M059J (cell line): ENCODE measurements at regions not wholly inside any gene's neighbourhood (a gene's known extent, or its start where the extent isn't known, plus 50 kb on each side); places are given as distances from the start of the nearest gene placed in this dataset.
"Not testable (repeated sequence)": the region's sequence is repeated elsewhere in the genome, so short reads cannot be mapped to it uniquely, and the experiment has no call there.

Source experiments
- DNase-seq: peaks from one replicate; pipeline ENCODE4 v3.0.0-alpha.2; 2012; ENCODE audit warnings: low read depth

DNA sequence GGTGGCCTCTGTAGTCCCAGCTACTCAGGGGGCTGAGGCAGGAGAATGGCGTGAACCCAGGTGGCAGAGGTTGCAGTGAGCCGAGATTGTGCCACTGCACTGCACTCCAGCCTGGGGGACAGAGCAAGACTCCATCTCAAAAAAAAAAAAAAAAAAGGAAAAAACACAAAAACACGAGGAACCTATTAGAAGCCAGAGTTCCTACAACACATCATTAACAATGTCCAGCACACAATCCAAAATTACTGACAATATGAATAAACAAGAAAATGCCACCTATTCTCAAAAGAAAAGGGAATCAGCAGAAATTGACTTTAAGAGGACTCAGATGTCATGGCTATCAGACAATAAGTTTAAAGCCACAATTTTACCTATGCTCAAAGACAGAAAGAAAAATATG, 57.3 kb upstream of the HS3ST3A1 start:
- DNase-seq: not testable (repeated sequence)

DNA sequence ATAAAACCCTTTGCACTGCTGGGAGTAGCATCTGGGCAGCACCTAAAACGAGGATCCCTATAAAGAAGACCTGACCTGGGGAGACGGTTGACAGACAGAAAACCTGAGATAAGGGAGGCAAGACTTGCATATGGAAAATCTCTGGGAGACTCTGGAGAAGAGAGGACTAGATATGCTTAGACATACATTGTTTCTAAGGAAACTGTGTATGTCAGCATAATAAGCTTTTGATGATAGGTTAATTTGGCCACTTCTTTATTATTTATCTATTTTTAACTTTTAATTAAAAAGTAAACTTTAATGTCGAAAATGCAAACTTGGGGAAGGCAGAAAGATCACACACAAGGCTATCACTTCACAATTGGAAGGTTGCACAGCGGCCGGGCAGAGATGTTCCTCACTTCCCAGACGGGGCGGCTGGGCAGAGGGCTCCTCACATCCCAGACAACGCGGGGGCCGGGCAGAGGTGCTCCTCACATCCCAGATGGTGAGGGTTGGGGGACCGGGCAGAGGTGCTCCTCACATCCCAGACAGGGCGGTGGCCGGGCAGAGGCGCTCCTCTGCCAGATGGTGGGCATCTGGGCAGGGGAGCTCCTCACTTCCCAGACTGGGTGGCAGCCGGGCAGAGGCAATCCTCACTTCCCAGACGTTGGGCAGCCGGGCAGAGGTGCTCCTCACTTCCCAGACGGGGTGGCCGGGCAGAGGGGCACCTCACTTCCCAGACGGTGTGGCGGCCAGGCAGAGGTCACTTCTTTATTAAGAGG, 64.3 kb upstream of the HS3ST3A1 start:
- DNase-seq: no peak

DNA sequence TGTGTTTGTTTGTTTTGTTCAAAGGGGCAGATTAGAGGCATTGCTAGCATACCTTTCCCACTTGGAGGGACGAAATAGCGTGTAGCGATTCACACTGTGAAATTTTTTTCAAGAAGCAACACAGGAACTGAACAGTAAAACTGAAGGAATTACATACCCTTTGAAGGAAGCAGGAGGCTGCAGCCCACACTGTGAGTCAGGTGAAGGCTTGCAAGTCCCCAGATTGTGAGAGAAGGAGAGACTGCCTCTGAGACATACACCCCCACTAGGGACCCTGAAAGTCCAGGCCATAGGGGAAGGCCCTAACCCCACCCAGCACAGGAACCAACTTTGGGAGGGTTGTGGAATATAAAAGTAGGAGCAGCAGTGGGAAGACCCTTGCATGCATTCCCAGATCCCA, 69.6 kb upstream of the HS3ST3A1 start:
- DNase-seq: peak; percentile 80

DNA sequence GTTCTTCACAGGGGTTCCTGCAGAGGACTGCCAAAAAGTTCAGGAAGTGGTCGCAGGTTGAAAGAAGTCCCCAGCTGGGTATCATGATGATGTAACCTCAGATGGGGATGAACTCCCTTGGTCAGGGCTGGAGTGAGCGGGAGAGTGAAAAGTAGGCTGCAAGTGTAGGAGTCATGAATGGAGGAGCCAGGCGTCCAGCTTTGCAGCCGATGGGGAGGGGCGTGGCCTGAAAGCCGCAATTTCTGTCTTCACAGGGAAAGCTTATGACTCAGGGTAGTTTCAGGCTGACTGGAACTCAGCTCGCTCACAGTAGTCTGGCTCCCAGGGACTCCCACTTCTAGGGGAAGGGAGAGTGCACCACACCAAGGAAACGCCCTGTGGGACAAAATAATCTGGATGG, 70.0 kb upstream of the HS3ST3A1 start:
- peak; percentile 90 for DNase-seq

DNA sequence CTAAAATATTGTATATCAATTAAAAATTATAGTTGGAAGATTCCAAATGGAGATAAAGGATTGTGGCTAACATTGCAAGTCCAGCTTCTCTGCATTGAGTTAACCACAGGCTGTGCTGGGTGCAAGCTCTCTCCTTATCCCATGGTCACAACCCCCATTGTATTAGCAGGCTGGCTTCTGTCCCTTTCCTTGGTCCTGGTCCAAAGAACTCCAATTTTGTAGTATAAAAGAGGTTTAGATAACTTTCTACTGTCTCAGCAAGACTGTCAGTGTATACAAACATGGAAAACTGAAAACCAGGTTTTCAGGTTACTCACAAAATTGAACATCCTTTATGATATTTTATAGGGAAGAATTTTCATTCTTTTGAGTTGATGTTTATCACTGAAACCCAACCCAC, 76.6 kb upstream of the HS3ST3A1 start:
- no peak for DNase-seq

- no peak for DNase-seq
Observed at GRCh38 chr17:13678841-13679240, 77.1 kb upstream of the HS3ST3A1 start.

DNA sequence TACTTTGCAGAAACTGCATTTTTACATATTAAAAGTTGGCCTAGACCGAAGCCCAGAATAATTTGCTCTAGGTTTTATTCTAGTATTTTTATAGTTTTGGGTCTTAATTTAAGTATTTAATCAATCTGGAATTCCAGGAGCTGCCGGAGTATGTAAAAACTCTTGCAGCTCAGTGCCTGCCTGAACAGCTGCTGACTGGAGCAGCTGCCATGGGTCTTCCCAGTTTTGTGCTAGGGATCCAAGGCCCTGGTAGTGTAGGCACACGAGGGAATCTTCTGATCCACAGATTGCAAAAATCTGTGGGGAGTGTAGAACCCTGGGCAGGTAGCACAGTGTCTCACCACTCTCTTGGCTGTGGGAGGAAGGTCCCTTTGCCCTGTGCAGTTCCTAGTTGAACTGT, 87.0 kb upstream of the HS3ST3A1 start:
- no peak for DNase-seq

DNA sequence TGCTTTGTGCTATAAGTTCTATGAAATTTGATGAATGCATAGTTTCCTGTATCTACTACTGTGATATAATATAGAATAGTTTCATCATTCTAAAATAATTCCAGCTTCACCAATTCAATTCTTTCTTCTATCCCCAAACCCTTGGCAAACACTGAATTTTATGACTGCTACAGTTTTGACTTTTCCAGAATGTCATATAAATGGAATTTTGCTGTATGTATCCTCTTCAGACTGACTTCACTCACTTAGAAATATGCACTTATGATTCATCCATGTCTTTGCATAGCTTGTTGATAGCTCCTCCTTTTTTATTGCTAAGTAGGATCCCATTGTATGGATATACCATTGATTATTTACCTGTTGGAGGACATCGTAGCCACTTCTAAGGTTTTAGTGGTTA, 89.1 kb upstream of the HS3ST3A1 start:
- DNase-seq: no peak

GRCh38 chr17:13694934-13695333, 93.2 kb upstream of the HS3ST3A1 start:
- DNase-seq: no peak

GRCh38 chr17:13698832-13699231, 97.1 kb upstream of the HS3ST3A1 start:
- no peak for DNase-seq

DNA sequence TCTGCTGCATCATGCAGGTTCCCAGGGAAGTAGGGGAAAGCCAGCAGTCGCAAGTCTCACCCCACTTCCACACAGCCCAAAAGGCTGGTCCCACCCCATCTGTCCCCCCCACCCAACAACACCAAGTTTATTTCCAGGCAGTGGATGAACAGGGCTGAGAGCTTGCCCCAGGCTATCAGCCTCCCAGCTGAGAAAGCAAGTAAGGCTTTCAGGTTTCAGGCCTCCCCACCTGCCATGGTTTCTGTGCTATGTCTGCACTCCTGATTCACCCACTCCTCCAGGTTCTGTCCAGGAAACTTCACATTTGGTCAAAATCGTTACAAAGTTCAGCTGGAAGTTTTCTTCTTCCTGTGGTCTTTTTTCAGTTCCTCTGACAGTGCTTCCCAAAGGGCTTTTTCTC, 97.5 kb upstream of the HS3ST3A1 start:
- DNase-seq: no peak

- peak; percentile 66 for DNase-seq
Observed at GRCh38 chr17:13702266-13702665, 100.5 kb upstream of the HS3ST3A1 start.

GRCh38 chr17:13704333-13704732, 102.6 kb upstream of the HS3ST3A1 start:
- peak; percentile 87 for DNase-seq

DNA sequence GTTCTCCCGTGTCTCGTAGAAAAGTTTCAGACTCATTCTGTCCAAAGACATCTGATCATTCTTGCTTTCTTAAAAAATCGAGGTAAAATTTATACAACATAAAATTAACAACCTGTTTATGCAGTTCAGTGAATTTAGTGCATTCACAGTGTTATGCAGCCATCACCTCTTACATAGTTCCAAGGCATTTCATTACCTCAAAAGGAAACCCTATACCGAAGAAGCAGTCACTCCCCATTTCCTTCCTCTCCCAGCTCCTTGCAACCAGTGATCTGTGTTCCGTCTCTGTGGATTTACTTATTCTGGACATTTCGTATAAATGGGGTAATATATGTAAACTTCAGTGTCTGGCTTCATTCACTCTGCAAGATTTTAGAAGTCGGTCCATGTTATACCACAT, 103.5 kb upstream of the HS3ST3A1 start:
- DNase-seq: no peak

- DNase-seq: no peak
Observed at GRCh38 chr17:13721705-13722104, 120.0 kb upstream of the HS3ST3A1 start.

GRCh38 chr17:13725288-13725990, 123.7 kb upstream of the HS3ST3A1 start:
- peak; percentile 78 for DNase-seq

- peak; percentile 64 for DNase-seq
Observed at GRCh38 chr17:13727441-13728171, 125.9 kb upstream of the HS3ST3A1 start.

- DNase-seq: peak; percentile 81
Observed at GRCh38 chr17:13728781-13729180, 127.1 kb upstream of the HS3ST3A1 start.

- no peak for DNase-seq
Observed at GRCh38 chr17:13729466-13730134, 127.9 kb upstream of the HS3ST3A1 start.

GRCh38 chr17:13734880-13735279, 133.2 kb upstream of the HS3ST3A1 start:
- no peak for DNase-seq

GRCh38 chr17:13735444-13735843, 133.7 kb upstream of the HS3ST3A1 start:
- DNase-seq: peak; percentile 34

GRCh38 chr17:13735861-13736260, 134.1 kb upstream of the HS3ST3A1 start:
- no peak for DNase-seq
